ENCODE measurements at regions not wholly inside any gene's neighbourhood (a gene's known extent, or its start where the extent isn't known, plus 50 kb on each side); places are given as distances from the start of the nearest gene placed in this dataset.
A peak's percentile ranks its signal among the peaks of the same experiment; 100 is the strongest.

GRCh38 chr14:44297437-44297836, 209.6 kb downstream of the FSCB start:
- peak; percentile 11 for DNase-seq

- DNase-seq = no peak
Observed at GRCh38 chr14:44291366-44291915, 215.6 kb downstream of the FSCB start.

- DNase-seq = no peak
Observed at GRCh38 chr14:44287858-44288257, 219.2 kb downstream of the FSCB start.

GRCh38 chr14:44286201-44286600, 220.9 kb downstream of the FSCB start:
- no peak for DNase-seq

- no peak for DNase-seq
Observed at GRCh38 chr14:44283836-44284235, 223.2 kb downstream of the FSCB start.

DNA sequence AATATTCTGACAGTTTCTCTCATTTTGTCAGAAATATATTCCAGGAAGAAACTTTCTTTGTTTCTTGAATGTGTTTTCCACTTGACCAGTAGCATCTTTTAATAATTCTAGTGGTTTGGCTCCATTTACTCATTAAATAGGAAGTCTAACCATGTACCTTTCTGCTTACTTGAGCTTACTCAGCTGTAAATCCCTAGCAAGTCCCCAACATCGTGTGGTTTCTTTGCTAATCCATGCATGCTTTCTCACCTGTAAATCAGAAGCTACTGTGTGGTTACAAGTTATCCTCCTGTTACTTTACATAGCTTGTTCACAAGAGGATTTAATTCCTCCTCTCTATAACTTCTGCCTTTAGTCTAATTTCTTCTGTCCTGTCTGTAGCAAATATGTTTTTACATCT, 227.7 kb downstream of the FSCB start:
- DNase-seq = no peak

GRCh38 chr14:44271637-44272036, 235.4 kb downstream of the FSCB start:
- no peak for DNase-seq

DNA sequence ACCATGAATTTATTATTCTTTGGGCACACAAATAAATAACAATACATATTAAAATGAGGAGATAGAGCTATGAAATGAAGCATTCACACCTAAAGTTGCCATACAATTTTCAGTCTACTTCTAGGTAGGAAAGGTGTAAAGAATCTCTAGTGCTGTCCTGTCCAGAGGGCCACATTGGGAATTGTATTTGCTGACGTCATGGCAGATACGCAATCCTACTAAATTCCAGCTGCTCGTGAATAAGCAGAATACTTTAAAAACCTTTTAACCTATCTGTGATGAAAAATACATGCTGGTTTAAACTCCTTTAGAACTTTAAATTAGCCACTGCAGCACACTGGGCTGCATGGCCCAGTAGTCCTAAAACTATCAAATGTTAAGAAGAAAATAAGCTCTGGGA, 236.1 kb downstream of the FSCB start:
- DNase-seq = no peak

DNA sequence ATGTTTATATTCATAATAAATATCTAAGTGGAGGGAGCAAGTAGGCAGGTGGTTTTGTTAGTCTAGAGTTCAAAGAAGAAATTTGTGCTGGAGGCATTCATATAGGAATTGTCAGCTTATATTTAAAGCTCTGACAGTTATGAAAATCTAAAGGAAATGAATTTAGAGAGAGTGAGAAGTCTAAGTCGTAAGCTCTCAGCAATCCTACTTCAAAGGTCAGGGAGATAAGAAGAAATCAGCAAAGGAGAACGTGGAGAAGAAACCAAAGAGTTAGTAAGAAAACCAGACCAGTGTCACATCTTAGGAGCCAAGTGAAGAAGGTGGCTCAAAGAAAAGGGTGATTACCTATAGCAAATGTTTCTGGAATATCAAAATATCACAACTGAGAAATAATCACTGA, 241.8 kb downstream of the FSCB start:
- DNase-seq = no peak

GRCh38 chr14:44215660-44216059, 291.4 kb downstream of the FSCB start:
- no peak for DNase-seq

- DNase-seq = no peak
Observed at GRCh38 chr14:44211718-44212117, 295.4 kb downstream of the FSCB start.

DNA sequence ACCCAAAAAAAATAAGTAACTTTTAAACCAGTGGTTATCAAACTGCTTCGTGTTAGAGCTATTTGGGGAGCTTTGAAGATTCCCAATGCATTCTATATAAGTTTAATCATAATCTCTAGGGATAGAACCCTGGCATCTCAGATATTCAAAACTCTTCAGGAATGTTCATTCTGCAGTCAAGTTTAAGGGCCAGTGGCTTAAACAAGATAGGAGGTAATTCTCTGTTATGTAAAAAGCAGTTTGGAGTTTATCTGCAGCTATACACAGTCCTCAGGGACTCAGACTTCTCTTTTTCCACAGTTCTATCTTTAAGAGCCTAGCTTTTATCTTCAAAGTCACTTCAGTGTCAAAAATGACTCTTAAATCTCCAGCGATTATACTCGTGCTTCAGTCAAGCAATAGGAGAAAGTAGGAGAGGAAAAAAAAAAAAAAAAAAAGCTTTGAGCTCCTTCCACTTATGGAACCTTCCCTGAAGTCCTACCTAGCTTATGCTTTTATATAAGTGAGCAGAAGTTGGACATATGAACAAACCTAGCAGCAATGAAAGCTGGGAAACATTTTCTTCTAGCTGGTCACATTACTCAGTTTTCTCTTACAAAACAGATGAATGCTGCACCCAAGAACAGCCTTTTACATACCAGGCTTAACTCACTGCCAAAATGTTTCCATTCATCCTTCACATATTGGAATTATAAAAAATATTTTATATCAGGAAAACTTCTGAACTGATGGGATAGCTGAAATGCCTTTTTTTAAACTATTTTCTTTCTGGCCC, 302.8 kb downstream of the FSCB start:
- DNase-seq = no peak

DNA sequence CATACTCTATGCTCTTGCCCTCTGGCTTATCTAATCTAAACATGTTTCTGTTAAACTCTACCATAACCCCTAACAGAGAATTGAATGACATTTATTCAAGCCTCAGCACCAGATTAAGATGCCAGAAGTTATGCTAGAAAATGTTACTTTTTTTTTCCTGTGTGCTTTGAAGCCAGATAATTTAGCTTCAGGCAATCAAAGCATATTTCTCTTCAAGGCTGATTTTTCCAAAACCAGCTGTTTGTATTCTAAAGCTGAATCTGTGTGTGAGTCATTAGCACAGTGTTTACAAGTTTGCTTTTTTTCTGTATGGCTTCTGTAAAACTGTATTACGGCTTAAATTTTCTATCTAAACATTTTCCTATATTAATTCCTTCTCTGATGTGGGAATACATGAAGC, 326.1 kb downstream of the FSCB start:
- no peak for DNase-seq

DNA sequence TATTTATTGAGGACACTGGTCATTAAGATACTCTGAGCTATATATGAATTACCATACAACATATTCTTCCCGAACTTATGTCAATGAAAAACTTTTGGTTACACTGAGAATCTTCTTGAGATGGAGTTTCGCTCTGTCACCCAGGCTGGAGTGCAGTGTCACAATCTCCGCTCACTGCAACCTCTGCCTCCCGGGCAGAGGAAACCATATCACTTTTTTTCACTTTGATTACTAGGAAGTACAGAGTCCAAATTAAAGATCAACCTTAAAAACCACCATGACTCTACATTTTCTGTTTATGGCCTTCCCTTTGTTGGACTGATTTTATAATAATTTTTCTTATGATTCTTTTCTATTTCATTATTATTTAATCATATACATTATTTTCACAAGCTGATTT, 336.5 kb downstream of the FSCB start:
- no peak for DNase-seq

DNA sequence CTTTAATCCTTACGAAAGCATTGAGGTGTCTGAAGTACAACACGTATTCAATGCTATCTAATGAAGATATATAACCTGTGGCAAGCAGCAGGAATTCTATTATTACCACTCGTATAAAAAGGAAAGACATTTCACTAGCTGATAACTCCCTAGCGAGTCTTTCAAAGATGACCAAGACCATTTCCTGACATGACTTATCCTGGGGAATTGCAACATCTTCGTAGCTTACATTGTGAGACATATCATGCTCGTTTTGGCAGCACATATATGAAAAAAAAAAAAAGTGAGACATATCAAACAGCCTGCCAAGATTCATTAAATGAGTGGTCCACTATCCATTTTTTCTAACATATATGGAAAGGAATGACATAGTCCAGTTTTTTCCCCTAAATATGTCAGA, 337.0 kb downstream of the FSCB start:
- no peak for DNase-seq

GRCh38 chr14:44168566-44168965, 338.5 kb downstream of the FSCB start:
- DNase-seq = no peak

GRCh38 chr14:44166611-44167010, 340.5 kb downstream of the FSCB start:
- DNase-seq = no peak

DNA sequence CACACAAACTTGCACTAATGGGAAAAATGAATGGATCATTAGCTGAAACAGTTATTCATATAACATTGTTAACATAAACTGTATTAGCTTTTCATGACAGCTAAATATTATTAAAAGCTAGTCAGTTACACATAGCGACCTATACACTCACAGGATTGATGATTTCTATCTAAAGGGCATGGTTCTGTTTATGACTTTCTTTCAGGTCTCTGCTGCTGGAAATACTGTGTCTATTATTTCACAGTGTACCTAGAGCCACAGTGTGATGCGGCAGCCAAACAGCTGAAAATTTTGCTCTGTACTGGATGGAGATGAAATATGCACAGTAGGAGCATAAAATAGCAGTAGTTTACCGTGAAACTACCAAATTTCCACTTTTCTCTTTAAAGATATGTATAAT, 341.1 kb downstream of the FSCB start:
- no peak for DNase-seq

DNA sequence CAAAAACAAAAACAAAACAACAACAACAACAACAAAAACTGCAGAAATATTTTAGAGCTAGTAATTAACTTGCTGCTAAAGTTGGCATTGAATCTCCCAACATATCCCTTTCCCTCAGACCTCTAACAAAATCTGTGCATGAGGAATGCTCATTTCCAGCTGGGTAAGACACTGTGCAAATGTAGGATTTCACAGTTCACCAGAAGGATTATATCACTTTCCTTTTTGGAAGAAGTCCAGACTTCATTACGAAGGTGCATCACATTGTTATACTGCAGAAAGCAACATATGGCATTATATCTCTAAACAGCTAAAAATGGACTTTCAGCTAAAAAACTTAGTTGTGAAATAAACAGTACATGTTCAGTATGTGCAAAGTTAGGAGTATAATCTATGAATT, 341.8 kb downstream of the FSCB start:
- DNase-seq = no peak

DNA sequence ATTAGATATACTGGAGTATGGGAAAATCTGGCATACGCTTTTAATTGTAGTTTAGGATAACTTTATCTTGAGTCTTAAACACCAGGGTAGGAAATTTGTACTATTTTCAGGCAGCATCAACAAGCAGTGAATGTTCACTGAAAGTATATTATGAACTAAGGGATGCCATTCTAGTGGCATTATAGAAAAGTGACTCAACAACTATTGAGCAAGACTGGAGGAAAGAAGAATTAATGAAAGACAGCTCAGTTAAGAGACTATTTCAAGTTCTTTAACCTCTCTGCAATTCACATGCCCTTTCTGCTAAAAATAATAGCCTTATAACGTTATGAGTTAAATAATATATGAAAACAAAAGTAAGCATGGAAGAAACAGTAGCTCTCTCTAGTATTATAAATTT, 343.1 kb downstream of the FSCB start:
- no peak for DNase-seq

DNA sequence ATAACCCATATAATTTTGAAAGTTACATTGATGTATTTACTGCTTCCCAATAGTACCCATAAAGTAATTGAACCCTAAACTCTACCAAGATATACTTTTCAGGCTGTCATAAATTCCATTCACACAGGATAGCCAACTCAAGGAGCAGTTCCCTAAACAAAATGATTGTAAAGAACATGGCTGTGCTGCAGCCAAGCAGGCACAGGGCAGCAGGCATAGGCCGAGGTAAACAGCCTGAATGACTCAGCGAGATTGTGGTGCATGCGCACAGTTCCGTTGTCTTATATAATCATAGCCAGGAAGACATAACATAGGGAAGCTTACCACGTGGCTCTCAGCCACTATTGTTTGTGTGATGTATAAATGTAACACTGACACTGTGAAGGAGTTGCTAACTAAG, 344.9 kb downstream of the FSCB start:
- DNase-seq = no peak

DNA sequence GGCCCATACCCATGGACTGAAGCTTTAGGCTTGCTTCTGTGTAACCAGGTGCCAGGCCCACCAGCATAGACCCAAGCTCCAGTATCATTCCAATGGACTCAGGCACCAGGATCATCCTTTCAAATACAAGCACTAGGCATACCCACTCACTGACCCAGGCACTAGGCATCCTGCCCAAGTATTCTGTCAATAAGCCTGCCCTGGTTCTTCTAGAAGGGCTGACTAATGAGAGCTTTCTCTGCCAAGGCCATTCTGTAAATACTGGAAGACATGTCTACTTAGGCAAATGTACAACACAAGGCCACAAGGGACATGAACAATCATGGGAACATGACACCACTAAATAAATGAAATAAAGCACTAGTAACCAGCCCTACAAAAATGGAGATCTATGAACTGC, 352.2 kb downstream of the FSCB start:
- DNase-seq = no peak

DNA sequence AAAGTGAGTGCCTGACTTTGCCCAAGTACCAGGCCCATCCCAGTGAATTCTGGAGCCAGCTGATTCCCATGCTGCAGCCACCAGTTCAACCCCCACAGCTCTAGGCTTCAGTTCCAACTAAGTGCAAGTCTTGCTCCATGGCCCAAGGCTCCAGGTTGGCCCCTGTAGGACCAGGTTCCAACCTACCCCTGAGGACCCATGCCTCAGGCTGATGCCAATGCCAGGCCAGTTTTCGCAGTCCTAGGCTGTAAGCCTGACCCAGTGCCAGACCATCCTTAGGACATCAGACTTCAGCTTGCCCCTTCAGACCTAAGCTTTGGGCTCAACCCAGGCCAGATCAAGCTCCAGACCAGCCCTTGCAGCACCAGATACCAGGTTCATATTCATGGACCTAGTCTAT, 352.6 kb downstream of the FSCB start:
- no peak for DNase-seq

GRCh38 chr14:44151130-44151820, 355.8 kb downstream of the FSCB start:
- DNase-seq = no peak
